T follicular helper cell (primary cell): ENCODE measurements at regions not wholly inside any gene's neighbourhood (a gene's known extent, or its start where the extent isn't known, plus 50 kb on each side); places are given as distances from the start of the nearest gene placed in this dataset.

ENCODE experiments used
- DNase-seq: peaks from one replicate; pipeline ENCODE4 v3.0.0-alpha.2; 2020; ENCODE audit warnings: low read depth

- DNase-seq = no peak
Measured at GRCh38 chr16:86747761-86748160, 169.4 kb downstream of the FOXL1 start.

- DNase-seq = no peak
Measured at GRCh38 chr16:86748652-86749051, 170.3 kb downstream of the FOXL1 start.

- no peak for DNase-seq
Measured at GRCh38 chr16:86751076-86752030, 173.0 kb downstream of the FOXL1 start.

GRCh38 chr16:86752582-86753175 lies 174.3 kb downstream of the FOXL1 start:
- DNase-seq = no peak

GRCh38 chr16:86753399-86753798 lies 175.1 kb downstream of the FOXL1 start:
- no peak for DNase-seq

- no peak for DNase-seq
Measured at GRCh38 chr16:86755571-86756006, 177.2 kb downstream of the FOXL1 start.

- DNase-seq = no peak
Measured at GRCh38 chr16:86756882-86757703, 178.7 kb downstream of the FOXL1 start.

- DNase-seq = no peak
Measured at GRCh38 chr16:86757704-86758040, 179.3 kb downstream of the FOXL1 start.

- no peak for DNase-seq
Measured at GRCh38 chr16:86758932-86759331, 180.6 kb downstream of the FOXL1 start.

GRCh38 chr16:86761111-86762031 lies 183.0 kb downstream of the FOXL1 start:
- peak; percentile 4 for DNase-seq

GRCh38 chr16:86762095-86762494 lies 183.7 kb downstream of the FOXL1 start:
- no peak for DNase-seq

GRCh38 chr16:86763819-86764218 lies 185.5 kb downstream of the FOXL1 start:
- DNase-seq = no peak

- no peak for DNase-seq
Measured at GRCh38 chr16:86764551-86764950, 186.2 kb downstream of the FOXL1 start.

- no peak for DNase-seq
Measured at GRCh38 chr16:86765389-86766026, 187.2 kb downstream of the FOXL1 start.

GRCh38 chr16:86766700-86767099 lies 188.4 kb downstream of the FOXL1 start:
- DNase-seq = no peak

- no peak for DNase-seq
Measured at GRCh38 chr16:86768228-86768791, 190.0 kb downstream of the FOXL1 start.

GRCh38 chr16:86768999-86769398 lies 190.7 kb downstream of the FOXL1 start:
- DNase-seq = no peak

GRCh38 chr16:86771506-86772460 lies 193.4 kb downstream of the FOXL1 start:
- DNase-seq = no peak

- DNase-seq = no peak
Measured at GRCh38 chr16:86772671-86773353, 194.5 kb downstream of the FOXL1 start.
